ENCODE measurements at regions not wholly inside any gene's neighbourhood (a gene's known extent, or its start where the extent isn't known, plus 50 kb on each side); places are given as distances from the start of the nearest gene placed in this dataset.

- Histone ChIP-seq H3K36me3 (ENCODE audit: control insufficient read depth in 2 of 2, extremely low read depth in 1 of 2, insufficient read depth in 2 of 2, low read length in 2 of 2) (no peaks in the 10 kb centered on the region), H3K27ac (ENCODE audit: control insufficient read depth, insufficient read depth, low read length) (no peak overlapping the region), H2AFZ (ENCODE audit: control insufficient read depth, low read length) (no peak overlapping the region), H4K20me1 (ENCODE audit: control insufficient read depth, extremely low read depth, insufficient read depth, low read length) (no peaks in the 10 kb centered on the region), H3K4me2 (ENCODE audit: control insufficient read depth, extremely low read depth, insufficient read depth, low read depth, low read length) (no peak overlapping the region), H3K9me3 (ENCODE audit: control insufficient read depth, low read depth, low read length) (no peaks in the 10 kb centered on the region), H3K9ac (ENCODE audit: control insufficient read depth, extremely low read depth, insufficient read depth, low read length) (no peak overlapping the region), H3K79me2 (ENCODE audit: control insufficient read depth, insufficient read depth, low read length) (no peaks in the 10 kb centered on the region), H3K9me1 (ENCODE audit: control insufficient read depth, extremely low read depth, insufficient read depth, low read length) (no peaks in the 10 kb centered on the region), H3K4me1 (ENCODE audit: control insufficient read depth, extremely low read depth, insufficient read depth, low read length) (no peaks in the 10 kb centered on the region), H3K4me3 (ENCODE audit: control insufficient read depth in 2 of 3, extremely low read depth in 1 of 3, insufficient read depth in 2 of 3, low read depth in 1 of 3, low read length in 3 of 3) (no peak overlapping the region), H3K27me3 (ENCODE audit: control insufficient read depth, extremely low read depth, insufficient read depth, low read length) (no peaks in the 10 kb centered on the region)
- FAIRE-seq: no peak
- DNase-seq (ENCODE audit: low read depth, low spot score): no peak
- dilution Hi-C loops (cut with MboI; ENCODE audit: extremely low pct_ligation_motif_present, low sequenced_read_pairs): no loop called here
- TF ChIP-seq EZH2 (IDR thresholded peaks at IDR 0.05; ENCODE audit: low read length) (no peak), CTCF (optimal IDR thresholded peaks at IDR 0.05 in 1 of 3, IDR thresholded peaks at IDR 0.05 in 1 of 3, conservative IDR thresholded peaks at IDR 0.05 in 1 of 3; ENCODE audit: extremely low read depth in 1 of 3, insufficient read depth in 2 of 3, low read length in 3 of 3) (no peak)
Measured at GRCh38 chr3:74343391-74343790, 271.1 kb downstream of the CNTN3 start.

- Histone ChIP-seq H3K4me2 (ENCODE audit: control insufficient read depth, extremely low read depth, insufficient read depth, low read depth, low read length) (no peak overlapping the region), H3K79me2 (ENCODE audit: control insufficient read depth, insufficient read depth, low read length) (no peaks in the 10 kb centered on the region), H3K9me1 (ENCODE audit: control insufficient read depth, extremely low read depth, insufficient read depth, low read length) (no peaks in the 10 kb centered on the region), H4K20me1 (ENCODE audit: control insufficient read depth, extremely low read depth, insufficient read depth, low read length) (no peaks in the 10 kb centered on the region), H3K4me3 (ENCODE audit: control insufficient read depth in 2 of 3, extremely low read depth in 1 of 3, insufficient read depth in 2 of 3, low read depth in 1 of 3, low read length in 3 of 3) (no peak overlapping the region), H3K9ac (ENCODE audit: control insufficient read depth, extremely low read depth, insufficient read depth, low read length) (no peak overlapping the region), H3K27me3 (ENCODE audit: control insufficient read depth, extremely low read depth, insufficient read depth, low read length) (no peaks in the 10 kb centered on the region), H3K36me3 (ENCODE audit: control insufficient read depth in 2 of 2, extremely low read depth in 1 of 2, insufficient read depth in 2 of 2, low read length in 2 of 2) (no peaks in the 10 kb centered on the region), H3K27ac (ENCODE audit: control insufficient read depth, insufficient read depth, low read length) (no peak overlapping the region), H3K4me1 (ENCODE audit: control insufficient read depth, extremely low read depth, insufficient read depth, low read length) (no peaks in the 10 kb centered on the region), H2AFZ (ENCODE audit: control insufficient read depth, low read length) (no peak overlapping the region), H3K9me3 (ENCODE audit: control insufficient read depth, low read depth, low read length) (no peaks in the 10 kb centered on the region)
- dilution Hi-C loops (cut with MboI; ENCODE audit: extremely low pct_ligation_motif_present, low sequenced_read_pairs): no loop called here
- DNase-seq (ENCODE audit: low read depth, low spot score) (no peak), FAIRE-seq (no peak)
- no peak for TF ChIP-seq EZH2 (IDR thresholded peaks at IDR 0.05; ENCODE audit: low read length)
- TF ChIP-seq CTCF (optimal IDR thresholded peaks at IDR 0.05 in 1 of 3, IDR thresholded peaks at IDR 0.05 in 1 of 3, conservative IDR thresholded peaks at IDR 0.05 in 1 of 3; ENCODE audit: extremely low read depth in 1 of 3, insufficient read depth in 2 of 3, low read length in 3 of 3): no peak
Measured at GRCh38 chr3:74338998-74339397, 275.5 kb downstream of the CNTN3 start.
